ENCODE measurements at regions not wholly inside any gene's neighbourhood (a gene's known extent, or its start where the extent isn't known, plus 50 kb on each side); places are given as distances from the start of the nearest gene placed in this dataset.

GRCh38 chr13:80574113-80574850, 233.4 kb upstream of the SPRY2 start:
- Histone ChIP-seq H3K4me3 (ENCODE audit: low read depth, low read length) (no peak overlapping the region), H3K36me3 (ENCODE audit: control insufficient read depth, insufficient read depth, low read length) (no peaks in the 10 kb centered on the region), H3K27me3 (ENCODE audit: control insufficient read depth, insufficient read depth, low read length) (no peaks in the 10 kb centered on the region)
- no peak for DNase-seq (ENCODE audit: low read depth)
- TF ChIP-seq CTCF (IDR thresholded peaks at IDR 0.05; ENCODE audit: insufficient read depth, low read length, poor library complexity, severe bottlenecking): no peak

- Histone ChIP-seq H3K27me3 (ENCODE audit: control insufficient read depth, insufficient read depth, low read length) (no peaks in the 10 kb centered on the region), H3K4me3 (ENCODE audit: low read depth, low read length) (no peak overlapping the region), H3K36me3 (ENCODE audit: control insufficient read depth, insufficient read depth, low read length) (no peaks in the 10 kb centered on the region)
- no peak for TF ChIP-seq CTCF (IDR thresholded peaks at IDR 0.05; ENCODE audit: insufficient read depth, low read length, poor library complexity, severe bottlenecking)
- DNase-seq (ENCODE audit: low read depth): no peak
Observed at GRCh38 chr13:80572923-80573316, 232.0 kb upstream of the SPRY2 start.

GRCh38 chr13:80572308-80572922, 231.5 kb upstream of the SPRY2 start:
- no peak overlapping the region for H3K4me3 ChIP-seq (ENCODE audit: low read depth, low read length)
- no peak for DNase-seq (ENCODE audit: low read depth)
- H3K36me3 ChIP-seq (ENCODE audit: control insufficient read depth, insufficient read depth, low read length): no peaks in the 10 kb centered on the region
- H3K27me3 ChIP-seq (ENCODE audit: control insufficient read depth, insufficient read depth, low read length): no peaks in the 10 kb centered on the region
- no peak for TF ChIP-seq CTCF (IDR thresholded peaks at IDR 0.05; ENCODE audit: insufficient read depth, low read length, poor library complexity, severe bottlenecking)

- Histone ChIP-seq H3K36me3 (ENCODE audit: control insufficient read depth, insufficient read depth, low read length) (no peaks in the 10 kb centered on the region), H3K27me3 (ENCODE audit: control insufficient read depth, insufficient read depth, low read length) (no peaks in the 10 kb centered on the region), H3K4me3 (ENCODE audit: low read depth, low read length) (no peak overlapping the region)
- no peak for TF ChIP-seq CTCF (IDR thresholded peaks at IDR 0.05; ENCODE audit: insufficient read depth, low read length, poor library complexity, severe bottlenecking)
- no peak for DNase-seq (ENCODE audit: low read depth)
Observed at GRCh38 chr13:80571346-80572307, 230.7 kb upstream of the SPRY2 start.

- Histone ChIP-seq H3K27me3 (ENCODE audit: control insufficient read depth, insufficient read depth, low read length) (no peaks in the 10 kb centered on the region), H3K4me3 (ENCODE audit: low read depth, low read length) (no peak overlapping the region), H3K36me3 (ENCODE audit: control insufficient read depth, insufficient read depth, low read length) (no peaks in the 10 kb centered on the region)
- TF ChIP-seq CTCF (IDR thresholded peaks at IDR 0.05; ENCODE audit: insufficient read depth, low read length, poor library complexity, severe bottlenecking): no peak
- no peak for DNase-seq (ENCODE audit: low read depth)
Observed at GRCh38 chr13:80563439-80563838, 222.5 kb upstream of the SPRY2 start.
